ENCODE measurements at regions not wholly inside any gene's neighbourhood (a gene's known extent, or its start where the extent isn't known, plus 50 kb on each side); places are given as distances from the start of the nearest gene placed in this dataset.

DNA sequence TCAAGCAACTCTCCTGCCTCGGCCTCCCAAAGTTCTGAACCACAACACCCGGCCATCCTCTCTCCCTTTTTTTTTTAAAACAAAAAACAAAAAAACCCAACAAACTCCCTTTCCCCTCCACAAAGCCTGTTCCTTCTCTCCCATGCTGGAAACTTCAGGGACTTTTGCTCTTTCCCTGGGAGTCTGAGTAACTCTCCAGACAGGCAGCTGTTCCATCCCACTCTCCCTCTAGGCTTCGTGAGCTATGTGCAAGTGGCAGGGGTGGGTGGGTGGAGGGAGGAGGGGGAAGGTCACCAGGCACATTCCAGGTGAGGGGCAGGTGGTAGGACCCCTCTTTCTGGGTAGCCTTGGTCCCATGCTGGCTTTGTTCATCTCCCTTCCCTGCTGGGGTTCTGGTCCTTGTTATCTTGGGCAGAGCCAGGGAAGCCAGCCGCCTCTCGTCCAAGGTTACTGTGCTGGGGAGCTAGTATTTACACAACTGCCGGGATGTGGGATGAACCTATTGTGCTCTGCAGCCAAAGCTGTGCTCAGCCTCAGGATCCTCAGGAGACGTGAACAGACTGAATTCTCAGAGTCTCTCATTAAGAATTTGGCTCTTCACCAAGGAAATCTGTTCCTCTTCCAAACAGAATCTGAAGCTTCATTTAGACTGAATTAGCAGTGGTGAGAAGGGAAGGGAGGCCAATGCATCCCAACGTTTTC lies 106.9 kb downstream of the LIPG start:
- TF ChIP-seq, protein P1, sequence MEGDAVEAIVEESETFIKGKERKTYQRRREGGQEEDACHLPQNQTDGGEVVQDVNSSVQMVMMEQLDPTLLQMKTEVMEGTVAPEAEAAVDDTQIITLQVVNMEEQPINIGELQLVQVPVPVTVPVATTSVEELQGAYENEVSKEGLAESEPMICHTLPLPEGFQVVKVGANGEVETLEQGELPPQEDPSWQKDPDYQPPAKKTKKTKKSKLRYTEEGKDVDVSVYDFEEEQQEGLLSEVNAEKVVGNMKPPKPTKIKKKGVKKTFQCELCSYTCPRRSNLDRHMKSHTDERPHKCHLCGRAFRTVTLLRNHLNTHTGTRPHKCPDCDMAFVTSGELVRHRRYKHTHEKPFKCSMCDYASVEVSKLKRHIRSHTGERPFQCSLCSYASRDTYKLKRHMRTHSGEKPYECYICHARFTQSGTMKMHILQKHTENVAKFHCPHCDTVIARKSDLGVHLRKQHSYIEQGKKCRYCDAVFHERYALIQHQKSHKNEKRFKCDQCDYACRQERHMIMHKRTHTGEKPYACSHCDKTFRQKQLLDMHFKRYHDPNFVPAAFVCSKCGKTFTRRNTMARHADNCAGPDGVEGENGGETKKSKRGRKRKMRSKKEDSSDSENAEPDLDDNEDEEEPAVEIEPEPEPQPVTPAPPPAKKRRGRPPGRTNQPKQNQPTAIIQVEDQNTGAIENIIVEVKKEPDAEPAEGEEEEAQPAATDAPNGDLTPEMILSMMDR (conservative IDR thresholded peaks at IDR 0.05) = no peak
- no peak for TF ChIP-seq ZFX (IDR thresholded peaks at IDR 0.05)

Measured in C4-2B (cell line).